HG02884 (cell line): ENCODE measurements at regions not wholly inside any gene's neighbourhood (a gene's known extent, or its start where the extent isn't known, plus 50 kb on each side); places are given as distances from the start of the nearest gene placed in this dataset.
A peak's percentile ranks its signal among the peaks of the same experiment; 100 is the strongest.

Experiments used
- ATAC-seq: cut with Tn5 transposase; IDR thresholded peaks from one replicate; pipeline ENCODE4 v1.9.1; 2021; ENCODE audit warnings: mild to moderate bottlenecking, moderate library complexity; ENCODE audit not compliant: unreplicated experiment

DNA sequence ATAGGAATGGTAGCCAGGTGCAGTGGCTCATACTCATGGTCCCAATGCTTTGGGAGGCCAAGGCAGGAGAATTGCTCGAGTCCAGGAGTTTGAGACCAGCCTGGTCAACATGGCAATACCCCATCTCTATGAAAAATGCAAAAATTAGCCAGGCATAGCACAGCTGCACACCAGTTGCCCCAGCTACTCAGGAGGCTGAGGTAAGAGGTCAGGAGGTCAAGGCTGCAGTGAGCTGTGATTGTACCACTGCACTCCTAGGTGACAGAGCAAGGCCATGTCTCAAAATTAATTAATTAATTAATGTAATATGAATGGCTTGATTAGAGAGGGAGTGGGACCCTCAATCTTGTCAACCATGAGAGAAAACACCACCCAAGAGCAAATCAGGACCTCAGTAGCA, 198.7 kb upstream of the DUSP10 start:
- ATAC-seq, result no peak

DNA sequence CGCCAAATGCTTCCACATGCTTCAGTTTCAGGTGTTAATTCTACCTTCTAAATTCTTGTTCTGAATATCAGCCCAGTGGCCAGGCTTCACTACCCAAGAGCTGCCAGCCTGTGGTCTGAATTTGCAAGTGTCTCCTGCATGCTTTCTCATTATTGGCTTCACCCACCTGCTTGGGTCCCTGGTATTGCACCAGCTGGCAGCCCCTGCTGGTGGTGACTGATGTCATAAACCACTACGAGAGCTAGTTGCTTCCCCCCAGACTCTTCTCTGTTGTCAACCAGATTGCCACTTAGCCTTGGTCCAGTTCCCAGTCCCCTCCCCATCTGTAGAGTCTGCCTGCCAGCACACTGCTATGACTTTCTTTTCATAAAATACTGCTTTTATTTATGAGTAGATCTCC, 197.7 kb upstream of the DUSP10 start:
- peak; percentile 66 for ATAC-seq

DNA sequence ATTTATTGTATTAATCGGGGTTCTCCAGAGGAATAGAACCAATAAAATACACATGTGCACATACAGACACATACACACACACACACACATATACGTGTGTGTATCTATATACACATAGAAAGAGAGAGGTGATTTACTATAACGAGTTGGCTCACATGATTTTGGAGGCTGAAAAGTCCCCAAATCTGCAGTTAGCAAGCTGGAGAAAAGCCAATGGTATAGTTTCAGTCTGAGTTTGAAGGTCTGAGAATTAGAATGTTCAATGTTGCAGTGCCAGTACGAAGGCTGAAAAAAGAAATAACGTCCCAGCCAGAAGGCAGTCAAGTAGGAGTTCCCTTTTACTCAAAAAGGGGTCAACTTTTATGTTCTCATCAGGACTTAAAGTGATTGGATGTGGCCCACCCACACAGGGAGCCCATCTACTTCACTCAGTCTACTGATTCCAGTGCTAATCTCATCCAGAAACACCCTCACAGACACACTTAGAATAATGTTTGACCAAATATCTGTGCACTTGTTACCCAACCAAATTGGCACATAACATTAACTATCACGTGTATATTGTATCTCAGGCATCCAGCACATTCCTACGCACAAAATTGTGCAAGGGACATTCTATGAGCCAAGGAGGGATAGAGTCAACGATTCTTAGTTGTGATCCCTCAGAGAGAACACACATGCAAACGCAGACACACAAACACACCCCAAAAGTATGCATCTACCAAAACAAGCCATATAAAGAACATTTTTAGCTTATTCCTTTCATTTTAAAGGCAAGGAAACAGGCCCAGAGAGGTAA, 195.5 kb upstream of the DUSP10 start:
- peak; percentile 53 for ATAC-seq

DNA sequence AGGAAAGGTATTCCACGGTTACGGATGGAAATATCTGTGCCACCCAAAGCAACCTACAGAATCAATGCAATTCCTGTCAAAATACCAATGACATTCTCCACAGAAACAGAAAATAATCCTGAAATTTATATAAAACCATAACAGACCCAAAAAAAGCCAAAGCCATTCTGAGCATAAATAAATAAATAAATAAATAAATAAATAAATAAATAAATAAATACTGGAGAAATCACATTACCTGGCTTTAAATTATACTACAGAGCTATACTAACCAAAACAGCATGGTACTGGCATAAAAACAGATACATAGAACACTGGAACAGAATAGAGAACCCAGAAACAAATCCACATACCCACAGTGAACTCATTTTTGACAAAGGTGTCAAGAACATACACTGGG, 191.9 kb upstream of the DUSP10 start:
- ATAC-seq, result no peak

DNA sequence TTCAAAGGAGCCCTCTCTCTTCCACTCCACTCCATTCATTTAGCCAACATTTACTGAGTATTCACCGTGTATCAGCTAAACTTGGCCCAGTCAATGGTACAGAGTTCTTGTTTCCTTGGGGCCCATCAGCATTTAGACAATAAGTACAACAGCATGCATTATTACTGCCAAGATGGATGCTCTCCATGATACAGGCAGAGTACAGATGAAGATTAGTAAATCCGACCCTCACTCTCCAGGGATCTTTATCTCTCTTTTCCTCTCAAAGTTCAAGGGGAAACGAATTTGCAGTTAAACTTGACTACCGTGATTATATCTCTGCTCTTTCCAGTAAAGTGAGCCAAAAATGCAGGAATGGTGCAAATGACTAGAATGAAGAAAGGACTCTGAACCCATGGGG, 184.6 kb upstream of the DUSP10 start:
- no peak for ATAC-seq

DNA sequence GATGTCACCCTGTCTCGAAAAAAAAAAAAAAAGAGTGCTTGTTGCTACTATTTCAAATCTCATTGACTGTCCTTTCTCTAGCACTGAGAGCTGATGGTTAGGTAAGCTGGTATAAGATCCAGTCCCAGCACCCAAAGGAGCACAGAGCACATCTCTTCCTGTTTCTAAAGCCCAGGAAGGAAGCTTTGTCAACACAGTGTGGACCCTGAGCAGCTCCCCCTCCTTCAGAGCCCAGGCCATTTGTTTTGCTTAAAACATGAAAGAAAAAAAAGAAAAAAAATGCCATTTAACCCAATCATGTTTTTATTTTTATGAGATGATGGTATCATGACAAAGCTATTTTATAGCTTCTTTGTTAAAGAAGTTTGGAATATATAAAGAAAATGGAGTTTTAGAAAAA, 184.1 kb upstream of the DUSP10 start:
- no peak for ATAC-seq

DNA sequence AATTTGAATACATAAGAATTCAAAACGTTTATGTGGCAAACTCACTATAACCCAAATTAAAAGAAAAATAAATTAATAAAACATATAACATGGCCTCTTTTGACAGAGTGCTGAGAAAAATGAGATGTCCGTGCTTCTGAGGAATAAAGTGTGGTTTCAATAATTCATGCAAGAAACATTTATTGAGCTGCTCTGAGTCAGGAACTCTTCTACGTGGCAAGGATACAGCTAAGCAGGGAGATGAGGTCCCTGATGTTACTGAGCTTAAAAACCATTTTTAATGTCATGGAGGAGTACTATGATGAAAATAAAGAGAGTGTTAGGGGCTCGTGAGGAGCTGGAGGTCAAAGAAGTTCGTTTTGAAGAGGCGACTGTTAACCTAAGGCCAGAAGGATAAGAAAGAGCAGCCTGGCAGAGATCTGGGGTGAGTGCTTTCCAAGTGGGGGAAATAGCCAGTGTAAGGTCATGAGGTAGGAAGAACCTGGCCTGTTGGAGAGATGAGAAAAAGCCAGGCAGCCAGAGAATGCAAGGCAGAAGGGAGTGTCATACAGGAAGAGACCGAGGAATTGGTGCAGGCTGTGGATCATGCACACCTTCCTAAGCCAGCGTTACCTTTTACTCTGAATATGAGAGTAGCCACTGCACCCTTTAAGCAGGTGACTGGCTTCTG, 182.2 kb upstream of the DUSP10 start:
- ATAC-seq, result no peak

DNA sequence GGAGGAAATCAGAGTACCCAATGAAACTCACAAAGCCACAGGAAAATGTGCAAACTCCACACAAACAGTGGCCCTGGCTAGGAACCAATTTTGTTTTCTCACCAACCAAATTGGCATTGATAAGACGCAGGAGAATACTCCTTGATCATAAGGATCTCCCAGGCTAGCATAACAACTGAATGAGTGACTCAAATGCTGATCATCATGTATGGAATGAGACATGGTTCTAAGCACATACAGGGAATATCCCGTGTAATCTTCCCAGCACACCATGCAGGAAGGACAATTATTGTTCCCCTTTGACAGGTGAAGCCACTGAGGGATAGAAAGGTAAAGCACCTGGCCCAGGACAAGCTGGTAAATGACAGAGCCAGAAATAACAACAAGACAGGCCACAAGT, 180.0 kb upstream of the DUSP10 start:
- ATAC-seq, result no peak

DNA sequence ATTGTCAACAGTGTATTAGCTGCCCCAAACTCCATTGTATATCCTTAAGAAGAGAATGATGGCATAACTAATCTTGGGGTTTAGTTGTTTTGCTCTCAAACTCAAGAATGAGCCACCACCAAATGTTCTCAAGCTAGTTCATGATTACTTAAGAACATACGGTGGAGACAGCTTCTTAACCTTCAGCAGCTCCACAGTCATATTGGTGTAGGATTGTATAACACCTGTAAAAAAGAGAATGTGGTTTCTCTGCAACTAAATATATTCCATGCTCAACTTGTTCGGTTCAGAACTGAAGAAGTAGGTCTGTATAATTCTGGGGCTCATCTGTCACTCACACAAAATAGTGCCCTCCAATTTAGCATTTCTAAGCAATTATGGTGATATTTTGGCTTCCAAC, 177.9 kb upstream of the DUSP10 start:
- ATAC-seq, result no peak

DNA sequence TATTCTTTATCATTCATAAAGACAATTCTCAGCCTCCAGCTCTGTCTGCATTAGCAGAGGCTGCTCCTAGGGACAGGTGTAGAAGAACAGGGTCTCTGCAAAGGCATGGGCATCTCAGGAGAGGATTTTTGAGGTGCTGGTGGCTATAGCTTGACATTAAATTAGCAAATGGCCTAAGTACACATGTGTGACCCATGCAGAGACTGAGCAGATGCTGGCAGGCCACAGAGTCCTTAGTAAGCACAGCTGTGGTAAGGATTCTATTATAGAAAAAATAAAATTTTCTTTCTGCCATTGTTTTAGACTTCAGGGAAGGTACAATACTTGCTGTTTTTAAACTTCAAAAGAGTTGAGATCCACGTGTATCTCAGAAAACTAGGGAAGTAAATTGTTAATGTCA, 177.5 kb upstream of the DUSP10 start:
- ATAC-seq, result no peak

DNA sequence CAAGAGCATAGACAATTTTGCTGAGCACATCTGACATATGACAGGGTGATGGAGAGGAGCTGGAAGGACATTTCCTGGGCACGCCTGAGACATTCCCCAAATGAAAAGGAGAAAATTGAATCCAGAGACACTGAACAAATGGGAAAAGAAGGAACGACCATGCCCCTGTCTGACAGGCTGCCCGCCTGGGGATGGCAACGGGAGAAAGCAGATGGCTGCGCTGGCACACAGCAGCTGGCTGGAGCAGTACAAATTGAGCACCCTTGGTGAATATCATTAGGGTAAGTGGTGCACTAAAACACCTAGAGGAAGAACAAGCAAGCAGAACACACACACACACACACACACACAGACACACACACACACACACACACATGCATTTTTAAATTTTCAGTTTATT, 174.3 kb upstream of the DUSP10 start:
- no peak for ATAC-seq

DNA sequence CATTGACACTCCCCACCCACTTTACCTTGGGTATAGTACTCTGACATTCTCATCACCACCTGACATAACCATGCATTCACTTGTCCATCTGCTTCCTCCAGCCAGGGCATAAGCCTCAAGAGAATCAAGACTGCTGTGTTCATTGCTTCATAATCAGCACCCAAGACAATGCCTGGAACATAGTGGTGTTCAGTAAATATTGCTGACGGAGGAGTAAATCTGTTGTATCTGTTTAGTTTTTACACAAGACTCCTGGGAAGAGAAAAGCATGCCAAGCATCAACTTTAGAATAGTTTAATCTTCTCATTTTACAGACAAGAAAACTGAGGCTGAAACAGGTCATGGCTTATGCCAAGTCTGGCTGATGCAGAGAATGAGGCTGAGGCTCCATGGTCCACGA, 173.9 kb upstream of the DUSP10 start:
- ATAC-seq, result no peak

DNA sequence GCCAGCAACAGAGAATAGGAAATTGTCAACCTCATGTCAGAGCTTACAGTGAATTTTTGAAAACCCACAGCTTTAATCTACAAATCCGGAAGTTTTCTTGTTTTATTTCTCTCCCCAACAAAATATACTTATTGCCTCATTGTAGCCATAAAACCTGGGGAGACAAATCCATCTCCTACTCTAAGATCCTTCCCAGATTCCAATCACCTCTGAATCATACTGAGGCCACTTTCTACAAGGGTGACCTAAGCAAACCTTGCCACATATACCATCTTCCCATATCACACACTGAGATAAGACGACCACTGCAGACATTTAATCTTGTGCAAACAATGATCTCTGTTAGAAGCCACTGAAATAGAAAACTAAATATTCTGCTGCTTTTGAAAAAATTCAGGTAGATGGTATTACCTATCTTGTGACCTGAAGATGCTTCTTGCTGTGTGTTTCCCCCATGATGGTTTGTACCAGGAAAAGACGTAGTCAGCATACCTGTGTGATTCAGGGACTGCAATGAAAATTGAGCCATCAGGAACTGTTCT, 171.5 kb upstream of the DUSP10 start:
- no peak for ATAC-seq

DNA sequence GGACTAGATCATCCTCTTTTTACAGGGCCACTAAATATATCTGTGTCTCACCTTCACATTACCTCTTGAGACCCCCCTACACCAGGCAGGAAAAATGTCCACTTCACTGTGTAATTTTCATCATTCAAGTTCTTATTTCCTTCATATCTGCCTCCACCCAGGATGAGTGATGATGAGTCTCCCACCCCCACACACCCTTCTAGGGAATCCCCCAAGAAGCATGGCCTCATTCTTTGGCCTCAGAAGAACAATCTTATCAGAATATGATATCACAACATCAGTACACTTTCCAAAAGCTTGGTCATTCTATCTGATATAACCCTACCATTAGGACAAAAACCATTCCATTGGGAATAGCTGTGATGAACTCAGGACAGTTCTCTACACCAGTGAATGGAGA, 170.3 kb upstream of the DUSP10 start:
- ATAC-seq, result no peak

DNA sequence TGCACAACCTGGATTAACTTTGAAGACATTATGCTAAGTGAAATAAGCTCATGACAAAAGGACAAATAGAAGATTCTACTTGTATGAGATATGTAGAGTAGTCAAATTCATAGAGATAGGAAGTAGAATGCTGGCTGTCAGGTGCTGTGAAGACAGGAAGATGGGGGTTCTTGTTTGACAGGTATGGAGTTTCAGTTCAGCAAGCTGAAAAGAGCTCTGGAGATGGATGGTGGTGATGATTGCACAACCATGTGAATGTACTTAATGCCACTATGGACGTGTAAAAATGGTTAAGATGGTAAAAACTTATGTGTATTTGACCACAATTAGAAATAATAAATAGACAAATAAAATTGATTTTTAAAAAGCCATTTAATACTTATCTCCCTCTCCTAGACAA, 169.8 kb upstream of the DUSP10 start:
- no peak for ATAC-seq

DNA sequence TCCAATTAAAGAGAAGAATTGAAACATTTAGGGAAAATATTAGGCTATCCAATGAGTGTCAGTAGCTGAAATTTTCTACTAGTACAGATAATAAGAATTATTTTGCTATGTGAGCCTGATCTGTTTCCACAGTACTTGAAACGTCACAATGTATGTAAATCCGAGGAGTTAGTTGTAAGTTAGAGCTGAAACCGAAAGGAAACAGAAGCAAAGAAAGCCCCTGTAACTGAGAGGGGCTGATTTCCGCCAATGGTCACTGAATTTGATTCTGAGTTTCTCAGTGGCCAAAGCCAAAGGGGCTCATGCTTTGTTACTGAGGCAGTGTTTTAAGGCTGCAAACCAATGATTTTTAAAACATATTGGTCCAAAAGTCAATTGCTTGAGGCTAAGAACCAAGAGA, 168.3 kb upstream of the DUSP10 start:
- no peak for ATAC-seq

DNA sequence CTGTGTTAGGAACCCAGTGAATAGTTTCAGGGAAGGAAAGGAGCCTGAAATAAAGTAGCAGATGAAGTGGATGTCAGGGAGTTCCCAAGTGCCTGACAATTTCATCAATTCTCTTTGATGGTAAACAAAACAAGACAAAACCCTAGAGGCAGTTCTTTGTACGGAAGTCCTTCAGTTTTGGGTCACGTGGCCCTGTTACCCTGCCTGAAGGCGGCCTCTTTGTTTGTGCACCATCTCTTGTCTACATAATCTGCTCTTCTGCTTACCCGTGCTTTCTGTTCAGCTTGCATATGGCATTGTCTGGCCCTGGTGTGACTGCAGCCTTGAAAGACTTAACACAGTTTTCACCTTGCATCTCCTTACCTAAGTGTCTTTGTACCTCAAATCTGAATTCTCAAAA, 166.7 kb upstream of the DUSP10 start:
- no peak for ATAC-seq

DNA sequence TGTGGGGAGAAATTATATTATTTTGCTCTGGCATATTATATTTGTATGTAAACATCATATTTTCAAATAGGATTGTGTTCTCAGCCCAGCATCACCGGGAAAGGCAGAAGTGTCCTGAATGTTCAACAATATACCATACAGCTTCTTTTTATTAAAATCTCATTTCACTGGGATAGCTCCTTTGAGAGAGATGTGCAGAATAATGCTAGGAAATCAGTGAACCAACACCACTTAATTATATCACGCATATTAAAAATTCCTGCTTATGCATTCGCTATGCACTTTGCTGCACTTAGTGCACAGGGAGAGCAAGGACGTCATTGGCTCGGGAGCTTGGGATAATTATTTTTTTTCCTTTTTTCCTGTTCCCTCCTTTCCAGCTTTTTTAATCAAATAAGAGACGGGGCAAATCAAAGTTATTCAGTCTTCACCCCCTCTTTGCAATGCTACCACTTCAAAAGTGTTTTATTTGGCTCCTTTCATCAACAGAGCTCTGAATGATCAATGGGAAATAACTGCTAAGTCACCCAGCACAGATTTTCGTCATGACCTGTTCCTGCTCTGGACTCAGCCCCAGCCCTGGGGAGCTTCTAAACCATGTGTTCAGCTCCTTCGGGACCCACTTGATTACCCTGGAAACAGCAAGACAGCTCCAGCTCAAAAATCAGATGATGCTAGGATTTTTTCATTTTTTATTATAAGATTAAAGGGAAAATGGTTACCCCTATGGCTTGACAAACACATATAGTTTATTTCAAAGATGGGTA, 165.5 kb upstream of the DUSP10 start:
- ATAC-seq, result no peak

DNA sequence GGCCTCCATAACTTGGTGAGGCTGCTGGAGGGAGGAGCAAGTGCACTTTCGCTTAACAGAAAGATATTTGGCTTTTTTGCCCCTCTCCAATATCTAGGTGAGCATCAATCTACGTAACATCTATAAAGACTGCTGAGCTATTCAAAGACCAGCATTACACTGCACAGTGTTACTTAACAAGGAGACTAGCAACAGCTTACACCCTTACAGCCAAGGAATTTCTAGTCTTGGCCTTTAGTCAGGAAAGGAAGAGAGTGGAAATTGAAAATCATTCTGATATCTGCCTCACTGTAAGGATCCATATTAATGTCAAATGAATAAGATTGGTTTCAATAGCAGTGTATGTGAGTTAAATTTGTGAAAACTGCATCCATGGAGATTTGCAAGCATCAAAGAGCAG, 163.9 kb upstream of the DUSP10 start:
- ATAC-seq, result no peak

DNA sequence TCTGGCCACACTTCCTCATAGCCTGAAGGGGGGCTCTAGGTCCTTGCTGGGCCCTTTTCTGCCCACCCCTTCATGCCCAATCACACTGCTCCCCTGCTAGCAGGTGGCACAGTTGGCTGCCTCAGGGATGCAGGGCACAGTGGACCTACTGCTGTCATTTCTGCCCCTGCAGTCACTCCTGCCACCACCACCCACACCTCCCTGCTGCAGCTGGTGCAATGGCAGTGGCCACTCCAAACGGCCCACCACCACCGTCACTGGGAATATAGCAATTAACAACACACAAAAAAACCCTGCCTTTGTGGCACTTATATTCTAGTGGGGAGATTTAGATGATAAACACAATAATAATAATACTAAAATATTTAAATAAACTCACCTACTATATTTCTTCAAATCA, 162.4 kb upstream of the DUSP10 start:
- no peak for ATAC-seq

DNA sequence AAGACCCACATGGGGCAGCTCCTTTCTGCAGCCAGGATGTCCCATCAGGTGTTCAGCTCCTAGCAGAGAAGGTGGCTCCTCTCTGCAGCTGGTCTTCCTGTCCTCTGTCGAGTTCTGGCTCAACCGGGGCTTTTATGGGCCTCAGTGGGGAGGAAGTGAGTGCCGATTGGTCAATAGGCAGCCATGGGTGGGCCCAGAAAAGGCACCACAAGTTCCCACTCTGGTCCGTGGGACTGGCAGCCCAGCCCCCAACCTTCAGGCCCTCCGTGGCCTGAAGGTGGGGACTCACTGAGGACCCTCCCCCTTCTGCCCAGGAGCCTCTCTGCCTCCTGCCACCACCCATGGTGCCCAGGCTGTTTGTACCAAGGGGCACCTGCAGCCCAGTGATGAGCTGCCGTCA, 161.7 kb upstream of the DUSP10 start:
- ATAC-seq, result no peak

DNA sequence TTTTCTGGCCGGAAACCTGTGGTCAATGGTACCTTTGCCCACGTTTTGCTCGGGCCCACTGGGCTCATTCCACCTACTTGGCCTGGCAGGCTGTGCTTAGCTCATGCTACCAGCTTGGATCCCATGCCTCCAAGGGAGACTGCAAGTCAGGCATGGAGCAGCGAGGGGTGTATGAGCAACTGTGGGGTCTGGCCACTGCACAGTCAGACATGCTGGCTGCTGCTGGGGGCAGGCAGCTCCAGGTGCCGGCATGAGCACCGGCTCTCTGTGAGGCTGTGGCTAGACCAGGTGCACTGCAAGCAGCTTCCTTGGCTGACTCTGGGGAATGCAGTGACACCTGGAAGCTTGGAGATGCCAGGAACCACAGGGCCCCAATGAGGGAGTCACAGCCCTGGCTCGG, 161.1 kb upstream of the DUSP10 start:
- no peak for ATAC-seq
